ENCODE measurements at regions not wholly inside any gene's neighbourhood (a gene's known extent, or its start where the extent isn't known, plus 50 kb on each side); places are given as distances from the start of the nearest gene placed in this dataset.

- no peaks in the 10 kb centered on the region for H3K36me3 ChIP-seq
- intact Hi-C loops (cut with DNase I; ENCODE audit: low total_unique reads) = loop anchor here (5.0 kb wide), 1 partner anchor 244 kb away; no protein-coding TSS in a partner anchor
- DNase-seq = no peak
- H3K4me1 ChIP-seq = peaks cover 0 to 12% (median 0%) of the 10 kb centered on the region in 4 donors
- no peak overlapping the region for H3K4me3 ChIP-seq
- H3K27ac ChIP-seq = peak overlapping the region in 1 of 5 donors; percentile 4
- H3K9me3 ChIP-seq = peaks cover 0 to 6% (median 0%) of the 10 kb centered on the region in 4 donors
- WGBS, 5 donors = 61 to 79% (median 77%) methylated on average over 11 of the region's 11 CpGs
- TF ChIP-seq CTCF (IDR thresholded peaks at IDR 0.05) = no peak
- TF ChIP-seq POLR2A (IDR thresholded peaks at IDR 0.05) = no peak
- no peak for TF ChIP-seq POLR2AphosphoS5 (IDR thresholded peaks at IDR 0.05)
- TF ChIP-seq EP300 (IDR thresholded peaks at IDR 0.05) = no peak
- no peaks in the 10 kb centered on the region for H3K27me3 ChIP-seq
Observed at GRCh38 chr2:7670905-7671641, 753.9 kb downstream of the RNF144A start.

GRCh38 chr2:7672027-7672684 lies 754.9 kb downstream of the RNF144A start:
- no peaks in the 10 kb centered on the region for H3K27me3 ChIP-seq
- TF ChIP-seq CTCF (IDR thresholded peaks at IDR 0.05) (peak in 5 of 7 experiments; percentile 55 to 75 (median 70)), POLR2AphosphoS5 (IDR thresholded peaks at IDR 0.05) (no peak)
- peak; percentile 63 to 73 for DNase-seq
- intact Hi-C loops (cut with DNase I; ENCODE audit: low total_unique reads) = loop anchor here (5.0 kb wide), 1 partner anchor 245 kb away; no protein-coding TSS in a partner anchor
- H3K36me3 ChIP-seq = no peaks in the 10 kb centered on the region
- H3K4me3 ChIP-seq = no peak overlapping the region
- 68 to 76% (median 72%) methylated on average over 8 of the region's 8 CpGs for WGBS, 5 donors
- H3K4me1 ChIP-seq = peaks cover 0 to 12% (median 0%) of the 10 kb centered on the region in 4 donors
- peaks cover 0 to 6% (median 0%) of the 10 kb centered on the region in 4 donors for H3K9me3 ChIP-seq
- H3K27ac ChIP-seq = no peak overlapping the region

- Histone ChIP-seq H3K36me3 (no peaks in the 10 kb centered on the region), H3K4me3 (no peak overlapping the region), H3K4me1 (peaks cover 0 to 12% (median 0%) of the 10 kb centered on the region in 4 donors), H3K27ac (no peak overlapping the region), H3K9me3 (peaks cover 0 to 6% (median 0%) of the 10 kb centered on the region in 4 donors), H3K27me3 (no peaks in the 10 kb centered on the region)
- WGBS, 5 donors = 81 to 88% (median 86%) methylated on average over 5 of the region's 5 CpGs
- intact Hi-C loops (cut with DNase I; ENCODE audit: low total_unique reads) = loop anchor here (5.0 kb wide), 1 partner anchor 245 kb away; no protein-coding TSS in a partner anchor
- DNase-seq = no peak
- TF ChIP-seq CTCF (IDR thresholded peaks at IDR 0.05) (no peak), POLR2AphosphoS5 (IDR thresholded peaks at IDR 0.05) (no peak), EP300 (IDR thresholded peaks at IDR 0.05) (no peak), POLR2A (IDR thresholded peaks at IDR 0.05) (no peak)
Observed at GRCh38 chr2:7672685-7673071, 755.5 kb downstream of the RNF144A start.

GRCh38 chr2:7673101-7673500 lies 755.9 kb downstream of the RNF144A start:
- H3K36me3 ChIP-seq = no peaks in the 10 kb centered on the region
- H3K27me3 ChIP-seq = no peaks in the 10 kb centered on the region
- no peak overlapping the region for H3K4me3 ChIP-seq
- H3K27ac ChIP-seq = no peak overlapping the region
- TF ChIP-seq EP300 (IDR thresholded peaks at IDR 0.05) (no peak), CTCF (IDR thresholded peaks at IDR 0.05) (no peak), POLR2A (IDR thresholded peaks at IDR 0.05) (no peak), POLR2AphosphoS5 (IDR thresholded peaks at IDR 0.05) (no peak)
- peaks cover 0 to 12% (median 0%) of the 10 kb centered on the region in 4 donors for H3K4me1 ChIP-seq
- peaks cover 0 to 6% (median 0%) of the 10 kb centered on the region in 4 donors for H3K9me3 ChIP-seq
- 63 to 72% (median 67%) methylated on average over 5 of the region's 5 CpGs for WGBS, 5 donors
- DNase-seq = no peak
- intact Hi-C loops (cut with DNase I; ENCODE audit: low total_unique reads) = loop anchor here (5.0 kb wide), 1 partner anchor 246 kb away; no protein-coding TSS in a partner anchor
